ENCODE measurements at regions not wholly inside any gene's neighbourhood (a gene's known extent, or its start where the extent isn't known, plus 50 kb on each side); places are given as distances from the start of the nearest gene placed in this dataset.
"Not testable (repeated sequence)": the region's sequence is repeated elsewhere in the genome, so short reads cannot be mapped to it uniquely, and the experiment has no call there.

DNA sequence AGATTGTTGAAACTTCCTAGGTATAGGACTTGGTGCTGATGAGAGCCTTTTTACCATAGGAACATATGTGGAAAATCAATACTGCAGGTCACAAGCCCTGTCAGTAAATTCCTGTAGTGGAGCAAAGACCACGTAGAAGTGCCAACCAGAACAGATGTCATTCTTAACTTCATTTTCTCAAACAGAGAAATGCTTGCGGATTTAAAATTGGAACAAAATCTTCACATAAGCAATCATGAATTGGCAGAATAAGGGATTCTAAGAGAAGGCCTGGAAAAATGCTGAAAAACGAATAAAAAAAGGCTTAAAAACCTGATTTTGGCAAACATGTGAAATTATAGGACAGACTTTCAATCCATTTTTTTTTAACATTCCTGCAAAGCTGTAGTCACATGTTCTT lies 80.8 kb upstream of the SMIM30 start:
- Mint-ChIP-seq H3K4me1 (ENCODE audit: low read depth) (no peaks in the 10 kb centered on the region), H3K36me3 (no peaks in the 10 kb centered on the region), H3K27ac (no peak overlapping the region), H3K9me3 (ENCODE audit: low read depth) (no peaks in the 10 kb centered on the region), H3K4me3 (no peak overlapping the region), H3K27me3 (no peaks in the 10 kb centered on the region)

DNA sequence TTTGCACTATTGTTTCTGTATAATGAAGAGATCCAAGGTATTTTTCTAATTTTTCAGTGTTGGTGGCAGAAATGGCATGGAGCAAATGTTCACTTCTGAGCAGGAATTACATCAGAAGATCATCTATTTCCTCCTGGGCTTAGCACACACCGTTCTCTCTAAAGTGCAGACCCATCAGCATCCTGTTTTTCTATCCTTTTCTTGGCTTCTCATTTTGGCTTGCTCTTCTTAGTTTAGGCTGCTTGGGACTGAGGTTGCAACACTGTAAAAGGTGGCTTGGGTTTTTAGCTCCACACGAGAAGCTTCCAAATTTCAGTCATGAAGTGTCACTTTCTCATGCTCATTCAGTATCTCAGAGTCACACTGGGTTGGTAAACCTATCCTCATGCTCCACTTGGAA lies 79.9 kb upstream of the SMIM30 start:
- Mint-ChIP-seq H3K9me3 (ENCODE audit: low read depth) (no peaks in the 10 kb centered on the region), H3K4me1 (ENCODE audit: low read depth) (no peaks in the 10 kb centered on the region), H3K27me3 (no peaks in the 10 kb centered on the region), H3K27ac (no peak overlapping the region), H3K4me3 (no peak overlapping the region), H3K36me3 (no peaks in the 10 kb centered on the region)

DNA sequence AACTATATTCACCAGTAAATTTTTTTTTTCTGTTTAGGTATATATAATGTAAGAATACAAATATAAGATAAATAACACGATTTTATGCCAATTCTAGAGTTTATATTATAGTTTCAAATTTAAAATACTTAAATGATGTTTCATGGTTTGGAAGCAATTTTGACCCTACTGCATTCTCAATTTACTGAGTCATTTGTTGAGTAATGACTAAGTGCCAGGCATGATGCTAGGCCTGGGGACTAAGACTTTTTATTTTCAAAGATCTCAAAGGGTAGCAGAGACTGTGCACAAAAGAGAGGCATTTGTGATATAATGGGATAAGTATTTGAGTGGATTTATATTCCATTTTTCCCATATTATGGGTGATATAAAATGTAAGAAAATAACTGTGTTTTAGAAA lies 78.9 kb upstream of the SMIM30 start:
- no peak overlapping the region for H3K27ac Mint-ChIP-seq
- H3K27me3 Mint-ChIP-seq, result no peaks in the 10 kb centered on the region
- no peaks in the 10 kb centered on the region for H3K9me3 Mint-ChIP-seq (ENCODE audit: low read depth)
- H3K4me3 Mint-ChIP-seq, result no peak overlapping the region
- H3K4me1 Mint-ChIP-seq (ENCODE audit: low read depth), result no peaks in the 10 kb centered on the region
- no peaks in the 10 kb centered on the region for H3K36me3 Mint-ChIP-seq

DNA sequence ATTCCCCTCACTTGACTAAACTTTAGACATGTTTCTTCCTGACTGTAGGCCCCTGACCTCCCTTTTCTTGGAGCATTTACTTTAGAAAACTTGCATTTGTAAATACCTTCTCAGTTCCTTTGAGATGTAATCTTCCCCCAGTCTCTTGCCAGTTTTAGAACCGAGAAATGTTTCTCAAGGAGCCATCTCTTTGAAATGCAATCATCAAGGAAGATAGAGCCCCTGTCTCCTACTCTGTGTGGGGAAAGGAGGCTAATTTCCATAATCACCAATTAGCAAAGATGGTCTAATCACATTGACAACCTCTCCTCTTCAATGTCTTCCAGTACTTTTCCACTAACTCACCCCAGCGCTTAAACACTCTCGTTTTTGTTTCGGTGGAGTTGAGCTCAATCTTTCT lies 70.0 kb upstream of the SMIM30 start:
- H3K4me1 Mint-ChIP-seq (ENCODE audit: low read depth), result no peaks in the 10 kb centered on the region
- H3K27ac Mint-ChIP-seq, result no peak overlapping the region
- H3K36me3 Mint-ChIP-seq, result no peaks in the 10 kb centered on the region
- peaks cover 4% of the 10 kb centered on the region for H3K27me3 Mint-ChIP-seq
- H3K9me3 Mint-ChIP-seq (ENCODE audit: low read depth), result no peaks in the 10 kb centered on the region
- no peak overlapping the region for H3K4me3 Mint-ChIP-seq

DNA sequence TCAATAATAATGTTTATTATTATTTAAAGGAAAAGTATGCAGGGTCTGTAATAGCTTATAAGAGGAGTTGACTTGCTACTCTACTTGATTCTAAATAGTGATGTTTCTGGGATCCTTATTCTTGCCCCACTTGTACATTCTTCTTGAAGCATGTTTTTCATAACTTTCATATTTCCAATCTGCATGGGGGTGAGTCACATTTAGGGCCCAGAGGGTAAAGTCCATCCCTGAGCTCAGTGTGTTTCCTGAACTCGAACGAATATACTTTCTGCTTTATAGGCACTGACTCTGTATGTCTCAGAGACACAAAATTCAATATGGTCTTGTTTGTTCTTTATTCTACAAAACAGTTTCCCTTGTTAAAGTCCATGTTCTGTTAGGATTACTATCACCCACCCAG lies 61.0 kb upstream of the SMIM30 start:
- Mint-ChIP-seq H3K27ac (no peak overlapping the region), H3K4me3 (no peak overlapping the region), H3K27me3 (peaks cover 10% of the 10 kb centered on the region), H3K36me3 (no peaks in the 10 kb centered on the region), H3K9me3 (ENCODE audit: low read depth) (no peaks in the 10 kb centered on the region), H3K4me1 (ENCODE audit: low read depth) (no peaks in the 10 kb centered on the region)

DNA sequence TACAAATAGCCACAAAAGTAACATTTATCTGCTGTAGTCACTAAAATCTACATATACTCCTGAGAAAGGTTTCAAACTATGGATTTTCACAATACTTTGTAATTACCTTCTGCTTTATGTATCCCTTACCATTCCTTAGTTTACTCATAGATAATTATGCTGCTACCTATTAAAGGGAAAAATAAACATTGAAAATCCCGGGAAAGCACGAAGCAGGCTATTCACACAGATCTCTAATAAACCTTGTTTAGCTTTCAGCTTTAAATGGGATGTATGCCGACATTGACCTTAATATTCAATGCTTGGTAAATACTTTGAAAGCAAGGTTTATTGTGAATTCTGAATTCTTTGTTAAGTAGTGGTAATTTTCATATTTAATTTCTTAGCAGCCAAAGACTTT lies 58.5 kb upstream of the SMIM30 start:
- Mint-ChIP-seq H3K36me3 (no peaks in the 10 kb centered on the region), H3K4me1 (ENCODE audit: low read depth) (no peaks in the 10 kb centered on the region), H3K4me3 (no peak overlapping the region), H3K27ac (no peak overlapping the region), H3K27me3 (peaks cover 14% of the 10 kb centered on the region), H3K9me3 (ENCODE audit: low read depth) (no peaks in the 10 kb centered on the region)

DNA sequence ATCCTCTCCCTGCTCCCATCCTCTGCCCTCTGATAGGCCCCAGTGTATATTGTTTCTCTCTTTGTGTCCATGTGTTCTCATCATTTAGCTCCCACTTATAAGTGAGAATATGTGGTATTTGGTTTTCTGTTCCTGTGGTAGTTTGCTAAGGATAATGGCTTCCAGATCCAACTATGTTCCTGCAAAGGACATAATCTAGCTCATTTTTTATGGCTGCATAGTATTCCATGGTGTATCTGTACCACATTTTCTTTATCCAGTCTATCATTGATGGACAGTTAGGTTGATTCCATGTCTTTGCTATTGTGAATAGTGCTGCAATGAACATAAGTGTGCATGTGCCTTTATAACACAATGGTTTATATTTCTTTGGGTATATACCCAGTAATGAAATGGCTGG lies 57.8 kb upstream of the SMIM30 start:
- H3K27me3 Mint-ChIP-seq, result peaks cover 12% of the 10 kb centered on the region
- H3K36me3 Mint-ChIP-seq; H3K4me1 Mint-ChIP-seq (ENCODE audit: low read depth); H3K27ac Mint-ChIP-seq; H3K9me3 Mint-ChIP-seq (ENCODE audit: low read depth); H3K4me3 Mint-ChIP-seq: not testable (repeated sequence)

DNA sequence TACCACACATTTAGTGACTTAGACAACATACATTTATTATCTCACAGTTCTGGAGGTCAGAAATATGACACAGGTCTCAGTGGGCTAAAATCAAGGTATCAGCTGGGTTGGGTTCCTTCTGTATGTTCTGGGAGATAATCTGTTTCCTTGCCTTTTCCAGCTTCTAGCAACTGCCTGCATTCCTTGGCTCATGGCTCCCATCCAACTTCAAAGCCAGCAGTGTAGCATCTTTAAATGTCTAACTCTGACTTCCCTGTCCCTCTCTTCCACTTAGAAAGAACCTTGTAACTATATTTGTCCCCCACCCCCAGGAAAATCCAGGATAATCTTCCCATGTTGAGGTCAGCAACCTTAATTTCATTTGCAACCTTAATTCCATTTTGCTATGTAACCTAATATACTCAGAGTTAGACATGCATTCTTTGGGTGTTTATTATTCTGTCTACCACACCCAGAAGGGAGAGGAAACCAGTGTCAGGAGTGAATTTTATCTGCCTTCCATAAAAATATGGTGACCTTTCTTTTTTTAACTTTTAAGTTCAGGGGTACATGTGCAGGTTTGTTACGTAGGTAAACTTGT lies 57.3 kb upstream of the SMIM30 start:
- H3K36me3 Mint-ChIP-seq, result no peaks in the 10 kb centered on the region
- H3K27me3 Mint-ChIP-seq, result peaks cover 12% of the 10 kb centered on the region
- H3K4me1 Mint-ChIP-seq (ENCODE audit: low read depth), result no peaks in the 10 kb centered on the region
- no peak overlapping the region for H3K4me3 Mint-ChIP-seq
- H3K9me3 Mint-ChIP-seq (ENCODE audit: low read depth), result no peaks in the 10 kb centered on the region
- H3K27ac Mint-ChIP-seq, result no peak overlapping the region

DNA sequence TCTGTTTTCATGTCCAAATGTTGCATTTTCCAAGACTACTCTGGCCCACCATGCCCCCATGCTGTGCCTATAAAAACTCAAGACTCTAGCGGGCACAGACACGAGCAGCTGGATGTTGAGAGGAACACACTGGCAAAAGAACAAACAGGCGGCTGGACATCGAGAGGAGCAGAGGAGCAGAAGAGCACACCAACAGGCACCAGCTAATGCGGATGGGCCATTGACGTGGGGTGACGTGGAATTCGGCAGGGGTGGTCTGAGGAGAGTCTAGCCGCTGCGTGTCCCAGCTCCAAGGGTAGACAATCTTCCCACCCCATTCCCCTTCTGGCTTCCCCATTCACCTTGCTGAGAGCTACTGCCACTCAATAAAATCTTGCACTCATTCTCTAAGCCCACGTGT lies 54.4 kb upstream of the SMIM30 start:
- Mint-ChIP-seq H3K4me1 (ENCODE audit: low read depth) (no peaks in the 10 kb centered on the region), H3K36me3 (no peaks in the 10 kb centered on the region)

DNA sequence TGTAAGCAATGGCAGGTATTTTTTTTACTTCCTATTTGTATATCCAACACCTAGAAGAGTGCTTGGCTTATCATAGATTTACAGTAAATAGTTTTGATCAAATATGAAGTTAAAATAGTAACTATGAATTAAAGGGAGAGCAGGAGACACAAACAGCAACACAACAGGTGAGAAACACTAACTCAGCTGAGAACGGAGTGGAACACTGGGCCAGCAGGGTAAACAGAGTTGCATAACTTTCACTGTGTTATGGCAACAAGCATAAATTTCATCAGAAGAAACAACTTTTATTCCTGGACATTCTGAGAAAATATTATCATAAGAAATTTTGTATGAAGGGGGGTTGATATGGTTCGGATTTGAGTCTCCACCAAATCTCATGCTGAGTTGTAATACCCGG lies 52.2 kb upstream of the SMIM30 start:
- H3K27ac Mint-ChIP-seq, result no peak overlapping the region
- H3K9me3 Mint-ChIP-seq (ENCODE audit: low read depth), result no peaks in the 10 kb centered on the region
- no peaks in the 10 kb centered on the region for H3K4me1 Mint-ChIP-seq (ENCODE audit: low read depth)
- no peak overlapping the region for H3K4me3 Mint-ChIP-seq
- H3K27me3 Mint-ChIP-seq, result peaks cover 15% of the 10 kb centered on the region
- H3K36me3 Mint-ChIP-seq, result no peaks in the 10 kb centered on the region

More for the DNA sequence above, 54.4 kb upstream of the SMIM30 start:
- Mint-ChIP-seq H3K9me3 (ENCODE audit: low read depth) (no peaks in the 10 kb centered on the region), H3K4me3 (no peak overlapping the region), H3K27me3 (peaks cover 15% of the 10 kb centered on the region), H3K27ac (no peak overlapping the region)

Measured in activated naive CD8-positive, alpha-beta T cell (primary cell).